ENCODE measurements at regions not wholly inside any gene's neighbourhood (a gene's known extent, or its start where the extent isn't known, plus 50 kb on each side); places are given as distances from the start of the nearest gene placed in this dataset.
A peak's percentile ranks its signal among the peaks of the same experiment; 100 is the strongest.

- DNase-seq (ENCODE audit: low spot score) (no peak), FAIRE-seq (no peak)
Observed at GRCh38 chr11:112801025-112801816, 160.0 kb upstream of the NCAM1 start.

- no peak for DNase-seq (ENCODE audit: low spot score)
- no peak for FAIRE-seq
Observed at GRCh38 chr11:112801817-112802088, 159.5 kb upstream of the NCAM1 start.

DNA sequence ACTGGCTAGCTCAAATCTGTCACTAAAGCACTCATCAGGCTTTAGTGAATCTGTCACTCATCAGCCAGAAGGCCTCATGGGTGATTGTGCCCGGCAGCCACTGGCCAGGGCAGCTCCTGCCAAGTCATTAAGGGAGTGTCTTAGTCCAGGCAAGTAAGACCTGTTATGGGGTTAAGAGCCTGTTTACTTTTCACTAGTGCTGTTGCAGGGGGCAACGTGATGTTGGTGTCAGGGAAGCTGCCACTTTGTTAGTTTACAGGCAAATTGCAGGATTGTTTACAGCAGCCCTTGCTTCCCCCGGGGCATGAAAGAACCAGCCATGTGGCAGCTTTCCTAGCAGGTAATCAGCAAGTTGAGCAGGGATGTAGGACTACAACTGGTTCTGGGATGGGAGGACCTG lies 155.6 kb upstream of the NCAM1 start:
- DNase-seq (ENCODE audit: low spot score) = no peak
- FAIRE-seq = no peak

DNA sequence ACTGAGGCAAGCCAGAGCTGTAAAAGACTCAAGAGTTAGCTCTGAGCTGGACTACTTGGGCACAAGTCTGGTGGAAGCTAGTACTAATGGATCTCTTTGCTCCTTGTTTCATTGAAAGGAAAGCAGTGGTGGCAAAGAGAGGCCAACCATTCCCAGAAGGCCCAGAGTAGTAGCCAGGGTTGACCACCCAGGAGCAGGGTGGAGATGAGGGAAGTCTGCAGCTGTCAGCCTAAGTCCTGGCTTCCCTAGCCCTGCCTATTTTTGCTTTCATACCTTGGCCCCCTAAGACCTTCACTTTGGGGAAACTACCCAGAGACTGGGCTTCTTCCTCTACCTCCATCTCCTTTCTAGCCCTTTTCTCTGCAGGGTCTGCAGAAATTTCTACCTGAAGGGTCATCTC lies 155.0 kb upstream of the NCAM1 start:
- FAIRE-seq (no peak), DNase-seq (ENCODE audit: low spot score) (no peak)

- no peak for DNase-seq (ENCODE audit: low spot score)
Observed at GRCh38 chr11:112806876-112807275, 154.3 kb upstream of the NCAM1 start.

GRCh38 chr11:112809429-112809828 lies 151.8 kb upstream of the NCAM1 start:
- FAIRE-seq (no peak), DNase-seq (ENCODE audit: low spot score) (no peak)

More at GRCh38 chr11:112806876-112807275, 154.3 kb upstream of the NCAM1 start:
- FAIRE-seq = no peak

GRCh38 chr11:112810951-112811350 lies 150.3 kb upstream of the NCAM1 start:
- no peak for DNase-seq (ENCODE audit: low spot score)
- no peak for FAIRE-seq

DNA sequence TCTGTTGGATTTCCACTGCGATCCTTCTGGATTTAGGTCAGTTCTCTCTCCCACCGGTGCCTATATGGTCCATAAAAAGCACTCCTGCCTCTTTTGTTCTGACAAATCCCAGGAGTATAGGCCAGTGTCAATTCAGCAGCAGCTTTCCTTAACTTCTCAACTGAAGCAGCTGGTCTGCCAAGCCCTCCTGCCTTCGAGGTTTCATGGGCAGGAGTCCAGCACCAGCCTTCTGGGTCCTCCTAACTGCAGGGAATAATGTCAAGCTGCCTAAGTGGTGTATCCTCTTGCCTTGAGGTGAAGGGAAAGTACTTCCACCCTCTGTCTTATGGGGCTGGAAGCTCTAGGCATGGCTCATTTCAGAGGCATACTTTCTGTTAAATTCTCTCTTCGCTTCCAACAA lies 149.4 kb upstream of the NCAM1 start:
- DNase-seq (ENCODE audit: low spot score) (no peak), FAIRE-seq (no peak)

GRCh38 chr11:112812729-112813128 lies 148.5 kb upstream of the NCAM1 start:
- DNase-seq (ENCODE audit: low spot score) (no peak), FAIRE-seq (no peak)

GRCh38 chr11:112814168-112814567 lies 147.1 kb upstream of the NCAM1 start:
- FAIRE-seq = no peak
- DNase-seq (ENCODE audit: low spot score) = no peak

- FAIRE-seq (no peak), DNase-seq (ENCODE audit: low spot score) (no peak)
Observed at GRCh38 chr11:112817376-112817775, 143.8 kb upstream of the NCAM1 start.

DNA sequence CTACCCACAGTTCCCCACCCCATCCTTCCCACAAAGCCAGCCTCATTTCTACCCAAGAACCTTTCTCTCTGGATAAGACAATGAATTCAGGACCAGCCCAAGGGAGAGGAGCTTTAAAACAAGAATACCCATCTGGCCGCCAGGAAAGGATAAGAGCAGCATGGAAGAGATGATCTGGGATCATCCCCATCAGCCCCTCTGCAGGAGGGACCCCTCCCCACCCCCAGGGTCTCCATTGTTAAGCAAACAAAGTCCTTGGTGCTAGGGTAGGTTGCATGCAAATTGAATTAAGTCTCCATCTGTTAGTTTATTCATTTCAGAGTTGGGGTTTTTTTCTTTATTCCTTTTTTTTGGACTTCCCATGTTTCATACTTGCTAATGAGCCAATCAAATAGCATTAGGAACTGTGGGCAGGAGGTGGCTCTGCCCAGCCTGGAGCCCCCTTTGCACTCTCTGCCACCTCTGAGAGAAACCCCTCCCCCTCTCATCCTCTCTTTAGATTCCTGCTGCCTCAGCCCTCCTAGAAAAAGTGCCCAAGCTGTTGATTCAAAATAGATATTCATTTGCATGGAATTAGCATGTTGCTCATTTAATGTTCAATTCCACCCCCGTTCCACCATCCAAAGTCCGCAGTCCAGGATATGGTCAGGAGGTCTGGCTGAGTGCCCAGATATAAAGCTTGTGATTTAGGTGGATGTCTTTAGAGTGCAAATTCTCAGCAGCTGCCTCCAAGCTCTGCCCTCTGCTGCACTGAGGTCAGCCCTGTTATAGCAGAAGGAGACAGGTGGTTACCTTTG lies 138.5 kb upstream of the NCAM1 start:
- DNase-seq (ENCODE audit: low spot score) (no peak), FAIRE-seq (no peak)

- FAIRE-seq = no peak
- no peak for DNase-seq (ENCODE audit: low spot score)
Observed at GRCh38 chr11:112826026-112826425, 135.2 kb upstream of the NCAM1 start.

DNA sequence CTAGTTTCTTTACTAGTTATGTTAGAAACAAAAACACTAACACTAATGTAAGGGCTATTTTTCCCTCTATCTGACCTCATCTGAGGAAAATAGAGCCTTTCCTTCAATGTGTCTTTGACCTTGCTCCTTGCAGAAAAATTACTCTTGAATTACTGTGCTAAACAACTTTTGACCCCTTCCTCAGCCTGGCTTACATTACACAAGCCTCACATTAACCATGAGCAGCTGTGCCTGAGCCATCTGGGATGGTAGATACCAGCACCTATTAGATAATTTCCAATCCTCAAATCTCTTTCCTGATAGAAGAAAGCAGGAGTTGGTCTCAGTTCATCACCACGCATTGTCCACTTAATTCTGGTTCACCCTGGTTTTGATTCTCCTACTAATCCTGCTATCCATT lies 134.4 kb upstream of the NCAM1 start:
- FAIRE-seq (no peak), DNase-seq (ENCODE audit: low spot score) (no peak)

DNA sequence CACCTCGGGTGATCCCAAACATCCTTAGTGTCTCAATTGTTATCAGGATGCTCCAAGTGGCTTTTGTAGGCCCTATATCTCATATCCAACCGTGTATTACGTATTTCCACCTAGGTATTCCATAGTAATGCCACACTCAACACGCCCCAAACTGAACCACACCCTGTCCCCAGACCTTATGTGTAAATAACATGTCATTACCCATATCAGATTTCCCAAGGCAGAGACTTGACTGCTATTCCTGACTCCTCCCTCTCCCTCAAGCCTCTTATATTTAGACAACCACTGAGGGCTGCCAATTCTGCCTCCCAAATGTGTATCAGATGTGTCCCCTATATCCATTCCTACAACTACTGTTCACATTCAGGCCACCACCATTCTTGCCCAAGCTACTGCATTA lies 132.8 kb upstream of the NCAM1 start:
- DNase-seq (ENCODE audit: low spot score) (no peak), FAIRE-seq (no peak)

GRCh38 chr11:112829971-112830654 lies 131.1 kb upstream of the NCAM1 start:
- DNase-seq (ENCODE audit: low spot score) = no peak
- FAIRE-seq = no peak

GRCh38 chr11:112831041-112831440 lies 130.2 kb upstream of the NCAM1 start:
- FAIRE-seq (no peak), DNase-seq (ENCODE audit: low spot score) (no peak)

DNA sequence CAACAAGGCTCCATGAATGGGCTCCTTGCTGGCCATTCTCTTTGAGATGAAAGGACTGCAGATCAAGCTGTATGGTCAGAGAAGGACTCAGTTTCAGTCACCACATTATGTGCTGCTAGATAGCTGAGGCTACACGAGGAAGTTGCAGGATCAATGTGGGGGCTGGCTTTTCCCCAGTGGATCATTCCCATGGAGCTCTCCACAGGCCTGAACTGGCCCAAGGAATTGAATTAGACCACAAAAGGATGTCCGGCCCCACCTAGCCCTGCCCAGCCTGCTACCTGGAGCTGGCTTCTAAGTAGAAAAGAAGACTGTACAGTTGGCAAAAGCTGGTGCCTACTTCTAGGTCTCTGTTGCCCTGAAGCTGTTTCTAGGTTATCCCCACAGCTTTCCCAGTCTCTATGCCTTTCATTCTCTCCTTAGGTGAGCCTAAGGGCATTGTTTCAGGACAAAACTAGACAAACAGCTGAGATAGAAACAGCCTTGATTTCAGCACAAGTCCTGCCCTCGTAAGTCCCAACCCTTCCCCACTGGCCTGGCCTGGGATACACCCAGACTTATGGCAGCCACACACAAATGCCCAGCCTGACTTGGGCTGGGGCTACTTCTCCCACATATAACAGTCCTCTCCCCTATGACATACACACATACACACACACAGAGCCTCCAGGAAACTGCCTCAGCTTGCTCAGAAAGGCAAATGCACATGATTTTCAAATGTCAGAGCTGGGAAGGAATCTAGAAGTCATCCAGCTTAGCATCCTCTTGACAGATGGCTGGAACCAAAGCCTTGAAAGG lies 129.1 kb upstream of the NCAM1 start:
- FAIRE-seq (peak; percentile 35), DNase-seq (ENCODE audit: low spot score) (no peak)

DNA sequence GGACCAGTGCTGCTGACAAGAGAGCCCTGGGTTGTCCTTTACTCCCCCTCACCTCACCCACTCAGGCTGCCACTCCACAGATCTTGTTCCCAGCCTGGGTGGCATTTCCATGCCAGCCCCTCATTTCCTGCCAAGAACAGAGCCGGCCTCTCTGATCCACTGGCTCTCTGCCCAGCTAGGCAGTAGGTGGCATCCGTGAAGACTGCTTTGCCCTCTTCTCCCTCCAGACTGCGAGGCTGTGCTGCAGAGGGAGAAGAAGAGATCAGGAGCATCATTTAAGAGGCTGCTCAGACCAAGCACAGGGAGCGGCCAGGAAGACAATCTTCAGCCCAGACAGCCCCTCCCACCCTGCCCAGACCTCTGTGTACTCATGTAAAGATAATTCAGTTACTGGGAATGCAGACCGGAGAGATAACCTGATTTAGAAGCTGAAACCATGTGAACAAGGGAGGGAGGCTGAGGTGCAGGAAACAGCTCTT lies 126.9 kb upstream of the NCAM1 start:
- no peak for DNase-seq (ENCODE audit: low spot score)
- no peak for FAIRE-seq

DNA sequence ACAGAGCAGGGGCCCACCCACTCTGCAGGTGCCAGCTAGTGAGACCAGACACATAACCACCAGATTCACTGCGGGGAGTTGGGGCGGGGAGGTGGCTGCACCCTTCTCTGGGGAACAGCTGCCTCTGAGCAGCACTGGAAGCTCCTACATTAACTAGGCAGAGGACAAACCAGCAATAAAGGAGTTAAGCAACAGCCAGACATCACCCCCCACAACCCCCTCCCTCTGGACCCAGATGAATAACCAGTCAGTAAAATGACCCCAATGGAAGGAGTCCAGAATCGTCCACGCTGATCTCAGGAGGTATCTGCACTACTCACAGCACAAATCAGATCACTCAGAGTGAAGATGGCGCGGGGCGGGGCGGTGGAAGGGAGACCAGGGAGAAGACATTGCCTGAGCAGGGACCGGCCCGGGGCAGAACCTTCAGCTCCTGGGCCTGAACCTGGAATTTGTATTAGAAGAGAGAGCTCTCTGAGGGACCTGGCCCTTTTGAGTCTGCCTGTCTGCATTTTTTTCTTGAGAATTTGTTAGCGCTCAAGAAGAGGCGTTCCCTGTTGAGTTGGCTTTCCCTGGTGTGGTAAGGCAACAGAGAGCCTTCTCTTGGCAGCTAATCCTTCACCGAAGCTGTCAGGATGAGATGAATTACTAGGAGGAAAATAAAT lies 125.5 kb upstream of the NCAM1 start:
- DNase-seq (ENCODE audit: low spot score) = no peak
- FAIRE-seq = no peak

DNA sequence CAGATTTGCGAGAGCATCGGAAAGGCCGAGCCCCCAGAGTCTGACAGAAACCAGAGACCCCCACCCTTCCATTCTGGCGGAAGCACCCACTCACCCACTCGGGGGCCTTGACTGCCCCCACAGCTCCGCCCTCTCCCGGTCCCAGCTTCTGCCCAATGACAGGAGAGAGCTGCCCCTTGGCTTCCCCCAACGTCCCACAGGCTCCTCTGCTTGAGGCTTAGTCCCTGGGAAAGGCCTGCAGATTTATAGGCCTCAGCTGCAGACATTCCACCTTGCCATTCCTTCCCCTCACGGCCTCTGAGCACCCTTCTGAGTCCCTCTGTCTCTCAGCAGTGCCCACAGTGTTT lies 125.0 kb upstream of the NCAM1 start:
- FAIRE-seq = no peak
- DNase-seq (ENCODE audit: low spot score) = no peak
